ENCODE measurements at regions not wholly inside any gene's neighbourhood (a gene's known extent, or its start where the extent isn't known, plus 50 kb on each side); places are given as distances from the start of the nearest gene placed in this dataset.

GRCh38 chr21:22703521-22703920 is 1705.3 kb downstream of the NCAM2 start:
- Mint-ChIP-seq H3K36me3 (ENCODE audit: low read depth) (peaks cover 4% of the 10 kb centered on the region; the same call in 1 of the 2 replicates), H3K9me3 (peaks cover 30% of the 10 kb centered on the region), H3K4me1 (ENCODE audit: low read depth) (no peaks in the 10 kb centered on the region), H3K27ac (no peak overlapping the region), H3K27me3 (ENCODE audit: insufficient read depth) (no peaks in the 10 kb centered on the region), H3K4me3 (no peak overlapping the region)
- TF ChIP-seq CTCF (IDR thresholded peaks at IDR 0.05), result no peak
- DNase-seq, result no peak

GRCh38 chr21:22710721-22711120 is 1712.5 kb downstream of the NCAM2 start:
- H3K4me3 Mint-ChIP-seq, result no peak overlapping the region
- no peak for TF ChIP-seq CTCF (IDR thresholded peaks at IDR 0.05)
- DNase-seq, result no peak
- H3K27me3 Mint-ChIP-seq (ENCODE audit: insufficient read depth), result no peaks in the 10 kb centered on the region
- H3K36me3 Mint-ChIP-seq (ENCODE audit: low read depth), result no peaks in the 10 kb centered on the region
- H3K27ac Mint-ChIP-seq, result no peak overlapping the region
- H3K4me1 Mint-ChIP-seq (ENCODE audit: low read depth), result no peaks in the 10 kb centered on the region
- H3K9me3 Mint-ChIP-seq, result peaks cover 35% of the 10 kb centered on the region

- no peaks in the 10 kb centered on the region for H3K4me1 Mint-ChIP-seq (ENCODE audit: low read depth)
- DNase-seq, result no peak
- no peak overlapping the region for H3K4me3 Mint-ChIP-seq
- H3K36me3 Mint-ChIP-seq (ENCODE audit: low read depth), result no peaks in the 10 kb centered on the region
- H3K9me3 Mint-ChIP-seq, result peaks cover 45% of the 10 kb centered on the region
- no peaks in the 10 kb centered on the region for H3K27me3 Mint-ChIP-seq (ENCODE audit: insufficient read depth)
- no peak for TF ChIP-seq CTCF (IDR thresholded peaks at IDR 0.05)
- no peak overlapping the region for H3K27ac Mint-ChIP-seq
These were observed 1713.4 kb downstream of the NCAM2 start for GRCh38 chr21:22711636-22712035.

- no peak for DNase-seq
- 0 out of 2 replicates have a peak, but pooled peaks cover 7% of the 10 kb centered on the region for H3K36me3 Mint-ChIP-seq (ENCODE audit: low read depth)
- H3K4me3 Mint-ChIP-seq, result no peak overlapping the region
- peaks cover 36% of the 10 kb centered on the region for H3K9me3 Mint-ChIP-seq
- no peak for TF ChIP-seq CTCF (IDR thresholded peaks at IDR 0.05)
- no peaks in the 10 kb centered on the region for H3K4me1 Mint-ChIP-seq (ENCODE audit: low read depth)
- H3K27me3 Mint-ChIP-seq (ENCODE audit: insufficient read depth), result no peaks in the 10 kb centered on the region; the same call in 1 of the 2 replicates
- no peak overlapping the region for H3K27ac Mint-ChIP-seq
These were observed 1727.2 kb downstream of the NCAM2 start for GRCh38 chr21:22725436-22725835.

- H3K36me3 Mint-ChIP-seq (ENCODE audit: low read depth), result peaks cover 12% of the 10 kb centered on the region; the same call in 1 of the 2 replicates
- no peak overlapping the region for H3K4me3 Mint-ChIP-seq
- H3K4me1 Mint-ChIP-seq (ENCODE audit: low read depth), result no peaks in the 10 kb centered on the region
- peaks cover 53% of the 10 kb centered on the region for H3K9me3 Mint-ChIP-seq
- no peak for TF ChIP-seq CTCF (IDR thresholded peaks at IDR 0.05)
- H3K27ac Mint-ChIP-seq, result no peak overlapping the region
- DNase-seq, result no peak
- H3K27me3 Mint-ChIP-seq (ENCODE audit: insufficient read depth), result no peaks in the 10 kb centered on the region; the same call in 1 of the 2 replicates
These were observed 1729.9 kb downstream of the NCAM2 start for GRCh38 chr21:22728091-22728490.

GRCh38 chr21:22743085-22743484 is 1744.9 kb downstream of the NCAM2 start:
- Mint-ChIP-seq H3K4me1 (ENCODE audit: low read depth) (no peaks in the 10 kb centered on the region), H3K9me3 (peaks cover 36% of the 10 kb centered on the region), H3K27me3 (ENCODE audit: insufficient read depth) (no peaks in the 10 kb centered on the region), H3K27ac (no peak overlapping the region), H3K4me3 (no peak overlapping the region), H3K36me3 (ENCODE audit: low read depth) (peaks cover 3% of the 10 kb centered on the region; the same call in 1 of the 2 replicates)
- no peak for TF ChIP-seq CTCF (IDR thresholded peaks at IDR 0.05)
- DNase-seq, result no peak
